HCT116 (cell line): ENCODE measurements at regions not wholly inside any gene's neighbourhood (a gene's known extent, or its start where the extent isn't known, plus 50 kb on each side); places are given as distances from the start of the nearest gene placed in this dataset.

ENCODE experiments used
- ATAC-seq: fragments of 200-7000 bp; cut with Tn5 transposase; 2 replicates; pipeline ENCODE4 v1.9.1; 2020; ENCODE audit warnings: mild to moderate bottlenecking, moderate library complexity
- BruUV-seq: library from RNA; stranded (reverse); fragments of 400-500 nt; replicated peaks from 2 replicates; lab custom pipeline; 2021; lab: Mats Ljungman, UMichigan
- CTCF ChIA-PET: fragments of 300-600 bp; sonication (Branson Sonifier 250); formaldehyde crosslinking; loops from one replicate; lab custom pipeline; 2021; ENCODE audit warnings: antibody characterized with exemption; lab: Charles Lee
- POLR2A ChIA-PET: fragments of 300-600, 350-600 bp; sonication (Branson Sonifier 250); formaldehyde crosslinking; loops from one replicate; lab custom pipeline; 2021; ENCODE audit warnings: antibody characterized with exemption; lab: Charles Lee
- RAD21 ChIA-PET, 2 experiments: fragments of 300-600 bp; sonication (Branson Sonifier 250); formaldehyde crosslinking; loops; one replicate each; lab custom pipeline; 2023; ENCODE audit warnings: low total read pairs in 2 of 2; ENCODE audit not compliant: uncharacterized antibody in 2 of 2, unreplicated experiment in 2 of 2, low non-redundant PET in 1 of 2; lab: Charles Lee
- DNase-seq: peaks from one replicate; pipeline ENCODE4 v3.0.0-alpha.2; 2010; ENCODE audit warnings: low read depth, low spot score
- H2AFZ ChIP-seq: fragments of 200-600 bp; shearing (Covaris generic), sonication (generic); 2 replicates; pipeline ENCODE4 v1.6.1; 2017; ENCODE audit warnings: low read depth, mixed run types, mixed read lengths, antibody characterized with exemption, low read length; ENCODE audit not compliant: poor library complexity, severe bottlenecking
- H3K27ac ChIP-seq: 2 replicates; pipeline ENCODE4 v1.5.1; 2012; ENCODE audit warnings: low read depth, low read length
- H3K27me3 ChIP-seq: fragments of 200-600 bp; sonication (generic); 2 replicates; pipeline ENCODE4 v1.6.1; 2016; ENCODE audit warnings: mixed run types, low read length, mixed read lengths; ENCODE audit not compliant: insufficient read depth
- H3K36me3 ChIP-seq, 2 experiments: fragments of 200-500 bp in 1 of 2; fragments of 200-600 bp in 1 of 2; sonication (Bioruptor generic) in 1 of 2; sonication (generic) in 1 of 2; 2 replicates each; pipeline versions ENCODE4 v1.5.1 to v1.6.1; 2014 to 2016; ENCODE audit warnings: low read length in 2 of 2, inconsistent platforms in 1 of 2, mixed read lengths in 1 of 2, mixed run types in 1 of 2; ENCODE audit not compliant: insufficient read depth in 2 of 2, control insufficient read depth in 1 of 2
- H3K4me1 ChIP-seq, 2 experiments: fragments of 200-600 bp in 1 of 2; sonication (generic) in 1 of 2; 2 replicates each; pipeline versions ENCODE4 v1.5.1 to v1.6.1; 2012 to 2017; ENCODE audit warnings: low read length in 2 of 2, inconsistent platforms in 1 of 2, mild to moderate bottlenecking in 1 of 2, mixed read lengths in 1 of 2, mixed run types in 1 of 2, moderate library complexity in 1 of 2; ENCODE audit not compliant: insufficient read depth in 2 of 2, control insufficient read depth in 1 of 2
- H3K4me2 ChIP-seq: fragments of 200-600 bp; sonication (generic); 2 replicates; pipeline ENCODE4 v1.6.1; 2017; ENCODE audit warnings: mixed run types, low read length, mixed read lengths
- H3K4me3 ChIP-seq, 2 experiments: fragments of 200-600 bp in 1 of 2; sonication (generic) in 1 of 2; replicated peaks in 1 of 2; 2 replicates each; pipeline ENCODE4 v1.5.1; 2011 to 2016; ENCODE audit warnings: low read length in 2 of 2, control low read depth in 1 of 2, low read depth in 1 of 2, mild to moderate bottlenecking in 1 of 2, mixed read lengths in 1 of 2, mixed run types in 1 of 2
- H3K79me2 ChIP-seq: fragments of 200-600 bp; sonication (generic); 2 replicates; pipeline ENCODE4 v1.6.1; 2017; ENCODE audit warnings: mild to moderate bottlenecking, mixed run types, low read length, moderate library complexity, mixed read lengths; ENCODE audit not compliant: insufficient read depth
- H3K9ac ChIP-seq: fragments of 200-600 bp; sonication (generic); 2 replicates; pipeline ENCODE4 v1.6.1; 2016; ENCODE audit warnings: low read length, mixed read lengths
- H3K9me2 ChIP-seq: fragments of 200-600 bp; sonication (generic), shearing (Covaris generic); 2 replicates; pipeline ENCODE4 v1.6.1; 2017; ENCODE audit warnings: mixed run types, mild to moderate bottlenecking, moderate library complexity; ENCODE audit not compliant: insufficient read depth
- H3K9me3 ChIP-seq, 2 experiments: fragments of 200-500 bp in 1 of 2; fragments of 200-600 bp in 1 of 2; sonication (Bioruptor generic) in 1 of 2; sonication (generic) in 1 of 2; 2 replicates each; pipeline ENCODE4 v1.6.1; 2014 to 2017; ENCODE audit warnings: low read length in 2 of 2, mixed read lengths in 2 of 2, inconsistent platforms in 1 of 2, low read depth in 1 of 2, mild to moderate bottlenecking in 1 of 2, mixed run types in 1 of 2, moderate library complexity in 1 of 2; ENCODE audit not compliant: control insufficient read depth in 1 of 2, insufficient read depth in 1 of 2
- H4K20me1 ChIP-seq: fragments of 200-600 bp; sonication (generic), shearing (Covaris generic); 2 replicates; pipeline ENCODE4 v1.6.1; 2017; ENCODE audit warnings: mixed run types, mild to moderate bottlenecking, moderate library complexity; ENCODE audit not compliant: insufficient read depth
- CBX3 ChIP-seq: IDR thresholded peaks from 2 replicates; pipeline ENCODE4 v1.6.1; 2012; ENCODE audit warnings: low read depth
- CEBPB ChIP-seq: IDR thresholded peaks from 2 replicates; pipeline ENCODE4 v1.6.1; 2012; ENCODE audit warnings: low read depth
- EGR1 ChIP-seq: IDR thresholded peaks from 2 replicates; pipeline ENCODE4 v1.6.1; 2012; ENCODE audit warnings: low read depth
- ELF1 ChIP-seq: IDR thresholded peaks from 2 replicates; pipeline ENCODE4 v1.6.1; 2012; ENCODE audit warnings: low read depth, borderline replicate concordance
- EZH2phosphoT487 ChIP-seq: fragments of 200-600 bp; IDR thresholded peaks from 2 replicates; pipeline ENCODE4 v1.6.1; 2018; ENCODE audit warnings: antibody characterized with exemption, borderline replicate concordance
- FOSL1 ChIP-seq: IDR thresholded peaks from 2 replicates; pipeline ENCODE4 v1.6.1; 2012; ENCODE audit warnings: low read depth
- JUND ChIP-seq: IDR thresholded peaks from 2 replicates; pipeline ENCODE4 v1.6.1; 2012
- POLR2A ChIP-seq: IDR thresholded peaks from 2 replicates; pipeline ENCODE4 v1.7.0; 2011; ENCODE audit warnings: borderline replicate concordance; ENCODE audit not compliant: insufficient read depth, insufficient read length; ENCODE audit errors: extremely low read depth
- POLR2AphosphoS5 ChIP-seq: IDR thresholded peaks from 2 replicates; pipeline ENCODE4 v1.6.1; 2011; ENCODE audit warnings: mild to moderate bottlenecking, low read depth, low read length, moderate library complexity
- SIN3A ChIP-seq: IDR thresholded peaks from 2 replicates; pipeline ENCODE4 v1.6.1; 2012; ENCODE audit warnings: low read depth
- TCF7L2 ChIP-seq: IDR thresholded peaks from 2 replicates; pipeline ENCODE4 v1.7.0; 2011; ENCODE audit warnings: borderline replicate concordance, inconsistent platforms; ENCODE audit not compliant: insufficient read depth, insufficient read length; ENCODE audit errors: extremely low read depth
- ZFX ChIP-seq: fragments of 450-650 bp; IDR thresholded peaks from 2 replicates; pipeline ENCODE4 v1.6.1; 2017
- ZNF274 ChIP-seq: fragments of 200-500 bp; sonication (Bioruptor generic); IDR thresholded peaks from 2 replicates; pipeline ENCODE4 v1.6.1; 2014; ENCODE audit warnings: mild to moderate bottlenecking, low read depth, low read length, inconsistent platforms
- intact Hi-C: fragments of 100-400 bp; cut with micrococcal nuclease; formaldehyde crosslinking; loops from 2 replicates; pipeline ENCODE4 v1.10.0; 2022
- TF ChIP-seq, protein P1 (sequence below): IDR thresholded peaks from 2 replicates; pipeline ENCODE4 v1.6.1; 2012
- TF ChIP-seq, protein P2 (sequence below): IDR thresholded peaks from 2 replicates; pipeline ENCODE4 v1.6.1; 2011; ENCODE audit warnings: mild to moderate bottlenecking, low read length, moderate library complexity; ENCODE audit not compliant: insufficient replicate concordance; ENCODE audit errors: extremely low read depth
- TF ChIP-seq, protein P3 (sequence below), 3 experiments: fragments of 200-600 bp in 1 of 3; sonication (generic) in 1 of 3; IDR thresholded peaks in 2 of 3; conservative IDR thresholded peaks in 1 of 3; 2 replicates each; pipeline ENCODE4 v1.5.1; 2012 to 2017; ENCODE audit warnings: low read depth in 2 of 3, low read length in 2 of 3, antibody characterized with exemption in 1 of 3, borderline replicate concordance in 1 of 3, control low read depth in 1 of 3, mild to moderate bottlenecking in 1 of 3, mixed read lengths in 1 of 3, mixed run types in 1 of 3, moderate library complexity in 1 of 3; ENCODE audit not compliant: insufficient read depth in 1 of 3

DNA sequence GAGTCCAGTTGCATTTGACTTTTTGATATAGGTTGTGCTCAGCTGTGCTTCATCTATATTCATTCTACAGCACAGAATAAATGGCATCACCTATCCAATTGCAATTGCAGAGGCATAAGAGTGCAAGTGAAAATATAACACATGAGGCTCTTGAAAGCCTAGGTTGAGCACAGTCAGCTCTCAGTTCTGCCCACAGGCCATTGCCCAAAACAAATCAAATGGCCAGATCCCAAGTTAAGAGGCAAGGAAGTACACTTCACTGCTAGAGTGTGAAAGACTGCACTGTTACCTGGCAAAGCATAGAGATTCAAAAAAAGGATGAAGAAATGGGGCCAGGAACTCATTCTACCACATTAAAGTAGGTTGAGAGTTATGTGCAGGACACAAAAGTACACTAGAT lies 305.5 kb upstream of the SEMA6A start:
- no peak for TF ChIP-seq EGR1
- TF ChIP-seq FOSL1, result no peak
- TF ChIP-seq EZH2phosphoT487, result no peak
- TF ChIP-seq SIN3A, result no peak
- TF ChIP-seq POLR2AphosphoS5, result no peak
- no peak for TF ChIP-seq ZFX
- no peak for TF ChIP-seq TCF7L2
- RAD21 ChIA-PET, result no interaction called here
- Histone ChIP-seq H3K36me3 (no peaks in the 10 kb centered on the region), H3K27ac (no peak overlapping the region), H3K4me3 (no peak overlapping the region), H3K27me3 (no peaks in the 10 kb centered on the region), H3K9me3 (no peaks in the 10 kb centered on the region), H3K9ac (no peak overlapping the region), H3K9me2 (no peaks in the 10 kb centered on the region), H3K4me1 (peaks cover 0 to 7% of the 10 kb centered on the region in 2 experiments; a peak in 2 of 4 replicates), H2AFZ (no peak overlapping the region), H3K4me2 (no peak overlapping the region), H4K20me1 (no peaks in the 10 kb centered on the region), H3K79me2 (no peaks in the 10 kb centered on the region)
- CTCF ChIA-PET, result no interaction called here
- POLR2A ChIA-PET, result no interaction called here
- no peak for DNase-seq
- no TSS peak for BruUV-seq
- ATAC-seq, result no peak
- intact Hi-C loops, result no loop called here

DNA sequence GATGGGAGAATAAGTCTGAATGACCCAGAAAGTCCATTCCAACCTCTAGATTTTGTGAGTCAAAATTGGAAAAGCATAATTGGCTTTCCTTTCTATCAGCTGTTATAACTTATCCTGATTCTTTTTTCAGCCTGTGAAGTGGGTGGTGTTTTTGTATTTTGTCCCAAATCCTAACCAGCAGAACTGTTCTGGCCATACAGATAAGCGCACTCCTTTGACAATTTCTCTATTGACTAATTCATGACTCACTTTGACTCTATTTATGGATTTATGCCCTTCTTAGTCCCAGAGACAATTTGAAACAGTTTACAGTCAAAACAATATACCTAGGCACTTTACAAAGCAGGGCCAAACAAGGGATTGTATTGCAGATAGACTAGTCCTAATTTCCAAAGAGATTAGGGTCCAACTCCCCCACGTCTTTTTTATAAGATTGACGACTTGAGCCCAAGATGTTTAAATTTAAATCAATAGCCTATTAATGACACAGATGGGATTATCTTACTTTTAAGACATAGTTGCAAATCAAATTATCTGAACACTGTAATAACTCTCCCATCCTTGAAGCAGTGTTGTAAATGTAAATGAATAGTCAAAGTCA lies 301.7 kb upstream of the SEMA6A start:
- ChIA-PET POLR2A (no interaction called here), RAD21 (no interaction called here), CTCF (no interaction called here)
- Histone ChIP-seq H3K9ac (no peak overlapping the region), H3K79me2 (no peaks in the 10 kb centered on the region), H4K20me1 (no peaks in the 10 kb centered on the region), H3K9me3 (no peaks in the 10 kb centered on the region), H3K4me1 (peaks cover 0 to 12% of the 10 kb centered on the region in 2 experiments; a peak in 2 of 4 replicates), H3K4me3 (no peak overlapping the region), H3K27me3 (no peaks in the 10 kb centered on the region), H3K4me2 (no peak overlapping the region), H3K36me3 (no peaks in the 10 kb centered on the region), H2AFZ (no peak overlapping the region), H3K9me2 (no peaks in the 10 kb centered on the region), H3K27ac (no peak overlapping the region)
- DNase-seq (no peak), ATAC-seq (no peak)
- intact Hi-C loops, result no loop called here
- BruUV-seq, result no TSS peak
- TF ChIP-seq POLR2AphosphoS5, result no peak
- TF ChIP-seq, protein P1, sequence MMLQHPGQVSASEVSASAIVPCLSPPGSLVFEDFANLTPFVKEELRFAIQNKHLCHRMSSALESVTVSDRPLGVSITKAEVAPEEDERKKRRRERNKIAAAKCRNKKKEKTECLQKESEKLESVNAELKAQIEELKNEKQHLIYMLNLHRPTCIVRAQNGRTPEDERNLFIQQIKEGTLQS, result no peak
- TF ChIP-seq CBX3, result no peak
- TF ChIP-seq ZNF274, result no peak
- no peak for TF ChIP-seq CEBPB
- no peak for TF ChIP-seq ELF1
- TF ChIP-seq, protein P2, sequence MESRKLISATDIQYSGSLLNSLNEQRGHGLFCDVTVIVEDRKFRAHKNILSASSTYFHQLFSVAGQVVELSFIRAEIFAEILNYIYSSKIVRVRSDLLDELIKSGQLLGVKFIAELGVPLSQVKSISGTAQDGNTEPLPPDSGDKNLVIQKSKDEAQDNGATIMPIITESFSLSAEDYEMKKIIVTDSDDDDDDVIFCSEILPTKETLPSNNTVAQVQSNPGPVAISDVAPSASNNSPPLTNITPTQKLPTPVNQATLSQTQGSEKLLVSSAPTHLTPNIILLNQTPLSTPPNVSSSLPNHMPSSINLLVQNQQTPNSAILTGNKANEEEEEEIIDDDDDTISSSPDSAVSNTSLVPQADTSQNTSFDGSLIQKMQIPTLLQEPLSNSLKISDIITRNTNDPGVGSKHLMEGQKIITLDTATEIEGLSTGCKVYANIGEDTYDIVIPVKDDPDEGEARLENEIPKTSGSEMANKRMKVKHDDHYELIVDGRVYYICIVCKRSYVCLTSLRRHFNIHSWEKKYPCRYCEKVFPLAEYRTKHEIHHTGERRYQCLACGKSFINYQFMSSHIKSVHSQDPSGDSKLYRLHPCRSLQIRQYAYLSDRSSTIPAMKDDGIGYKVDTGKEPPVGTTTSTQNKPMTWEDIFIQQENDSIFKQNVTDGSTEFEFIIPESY, result no peak
- TF ChIP-seq POLR2A, result no peak
- TF ChIP-seq JUND, result no peak
- no peak for TF ChIP-seq ZFX
- TF ChIP-seq EZH2phosphoT487, result no peak
- TF ChIP-seq, protein P3, sequence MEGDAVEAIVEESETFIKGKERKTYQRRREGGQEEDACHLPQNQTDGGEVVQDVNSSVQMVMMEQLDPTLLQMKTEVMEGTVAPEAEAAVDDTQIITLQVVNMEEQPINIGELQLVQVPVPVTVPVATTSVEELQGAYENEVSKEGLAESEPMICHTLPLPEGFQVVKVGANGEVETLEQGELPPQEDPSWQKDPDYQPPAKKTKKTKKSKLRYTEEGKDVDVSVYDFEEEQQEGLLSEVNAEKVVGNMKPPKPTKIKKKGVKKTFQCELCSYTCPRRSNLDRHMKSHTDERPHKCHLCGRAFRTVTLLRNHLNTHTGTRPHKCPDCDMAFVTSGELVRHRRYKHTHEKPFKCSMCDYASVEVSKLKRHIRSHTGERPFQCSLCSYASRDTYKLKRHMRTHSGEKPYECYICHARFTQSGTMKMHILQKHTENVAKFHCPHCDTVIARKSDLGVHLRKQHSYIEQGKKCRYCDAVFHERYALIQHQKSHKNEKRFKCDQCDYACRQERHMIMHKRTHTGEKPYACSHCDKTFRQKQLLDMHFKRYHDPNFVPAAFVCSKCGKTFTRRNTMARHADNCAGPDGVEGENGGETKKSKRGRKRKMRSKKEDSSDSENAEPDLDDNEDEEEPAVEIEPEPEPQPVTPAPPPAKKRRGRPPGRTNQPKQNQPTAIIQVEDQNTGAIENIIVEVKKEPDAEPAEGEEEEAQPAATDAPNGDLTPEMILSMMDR (IDR thresholded peaks at IDR 0.05 in 2 of 3, conservative IDR thresholded peaks at IDR 0.05 in 1 of 3; ENCODE audit: borderline replicate concordance in 1 of 3, insufficient read depth in 1 of 3, low read depth in 2 of 3, low read length in 2 of 3), result no peak
- TF ChIP-seq EGR1, result no peak
